ENCODE measurements at regions not wholly inside any gene's neighbourhood (a gene's known extent, or its start where the extent isn't known, plus 50 kb on each side); places are given as distances from the start of the nearest gene placed in this dataset.
"Not testable (repeated sequence)": the region's sequence is repeated elsewhere in the genome, so short reads cannot be mapped to it uniquely, and the experiment has no call there.

DNA sequence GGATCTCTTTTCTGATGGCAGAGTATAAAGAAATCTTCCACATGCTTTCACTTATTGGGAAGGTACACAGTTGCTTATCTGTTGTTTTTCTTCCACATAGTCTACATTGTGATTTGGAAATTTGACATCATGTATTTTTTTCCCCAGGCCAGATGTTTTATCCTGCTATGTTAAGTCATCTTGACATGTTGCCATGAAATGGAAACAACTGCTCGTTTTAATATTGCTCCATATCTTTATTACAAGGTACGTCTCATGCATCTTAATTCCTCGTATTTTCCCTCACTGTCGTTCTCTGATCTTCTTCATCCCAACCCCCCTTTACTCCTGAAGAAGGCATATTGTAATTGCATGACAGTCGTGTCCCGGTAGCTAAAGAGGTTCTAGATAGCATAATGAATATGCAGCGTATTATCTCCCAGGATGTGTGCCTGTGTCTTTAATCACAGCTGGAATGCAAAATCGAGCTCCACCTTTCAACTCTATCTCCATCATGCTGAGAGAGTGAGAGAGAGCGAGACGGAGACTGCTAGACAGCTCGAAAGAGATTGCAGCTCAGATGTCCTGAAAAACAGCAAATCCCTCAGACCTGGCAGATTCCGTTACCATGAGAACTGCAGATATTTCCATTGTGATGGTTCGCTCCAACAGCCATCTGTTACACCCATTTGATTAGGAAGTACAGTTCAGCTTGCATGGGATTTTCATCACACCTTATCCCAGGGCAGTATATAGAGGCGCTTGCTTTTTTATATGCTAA is 281.7 kb downstream of the TMEM38B start:
- DNase-seq (ENCODE audit: low read depth): no peak

DNA sequence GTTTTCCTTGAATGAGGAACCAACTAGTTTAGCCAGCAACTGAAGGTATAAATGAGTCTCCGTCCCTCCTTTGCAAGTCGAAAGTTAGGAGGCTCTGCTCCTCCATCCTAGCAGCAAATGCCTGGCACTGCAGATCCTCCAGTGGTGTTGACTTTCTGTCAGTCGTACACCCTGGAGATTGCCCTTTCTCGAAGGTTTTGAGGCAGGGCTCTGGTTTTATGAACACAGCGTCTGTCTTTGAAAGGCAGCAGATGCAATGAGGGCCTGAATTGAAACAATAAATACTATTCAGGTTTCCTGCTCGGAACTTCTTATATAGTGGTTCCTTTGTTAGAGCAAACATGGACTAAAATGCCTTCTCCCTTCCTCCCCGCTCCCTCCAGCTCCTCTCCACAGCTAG is 284.0 kb downstream of the TMEM38B start:
- DNase-seq (ENCODE audit: low read depth): no peak

DNA sequence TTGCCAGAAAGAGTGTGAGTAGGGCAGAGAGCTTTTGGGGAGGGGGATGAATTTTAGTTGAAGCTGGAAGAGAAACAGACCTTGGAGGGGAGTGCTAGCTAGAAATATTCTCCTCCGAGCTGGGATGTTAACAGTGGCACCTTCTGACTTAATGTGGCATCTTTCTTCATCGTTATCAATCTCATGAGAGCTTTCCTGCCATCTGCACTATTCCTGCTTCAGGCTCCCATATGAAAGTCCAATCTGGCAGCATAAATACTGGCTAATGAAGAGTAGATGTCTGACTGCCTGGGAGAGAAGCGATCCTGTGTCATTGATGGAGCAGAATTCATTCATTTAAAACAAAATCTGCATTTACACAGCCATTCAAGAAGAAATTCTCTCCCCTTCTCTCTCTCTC is 284.5 kb downstream of the TMEM38B start:
- DNase-seq (ENCODE audit: low read depth): no peak

DNA sequence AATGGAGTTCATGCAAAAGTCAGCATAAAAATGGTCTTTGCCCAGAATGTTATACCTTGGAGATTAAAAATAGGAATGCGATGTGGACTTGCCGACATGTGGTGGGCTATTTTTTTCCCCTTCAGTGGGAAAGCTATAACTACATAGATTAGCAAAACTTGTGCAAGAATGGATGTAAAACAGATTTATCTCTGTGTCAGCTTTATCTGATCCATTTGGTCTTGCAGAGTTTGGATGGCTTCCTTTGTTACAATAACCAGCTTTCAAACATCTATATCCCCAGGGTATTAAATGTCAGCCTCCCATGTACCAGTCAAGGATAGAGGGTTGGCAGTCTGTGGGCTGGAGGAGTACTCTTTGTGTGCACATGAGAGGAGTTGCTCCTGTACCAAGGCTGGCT is 284.9 kb downstream of the TMEM38B start:
- no peak for DNase-seq (ENCODE audit: low read depth)

DNA sequence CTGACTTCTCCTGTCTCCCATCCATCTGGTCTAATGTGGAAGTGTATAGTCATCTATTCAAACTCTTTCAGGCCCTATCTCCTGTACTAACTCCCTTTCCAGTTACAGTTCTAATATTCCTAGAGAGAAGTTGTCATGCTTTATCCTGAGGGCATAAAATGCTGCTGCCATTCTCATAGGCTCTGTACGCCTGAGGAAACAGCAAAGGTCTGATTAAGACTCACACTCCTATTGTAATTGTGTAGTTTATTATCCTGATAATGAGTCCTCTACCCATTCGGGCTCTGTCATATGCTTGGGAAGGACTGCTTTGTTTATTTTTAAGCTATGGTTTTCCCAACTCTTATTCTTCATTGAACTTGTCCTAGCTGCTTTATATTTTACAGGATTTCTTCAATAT is 290.4 kb downstream of the TMEM38B start:
- no peak for DNase-seq (ENCODE audit: low read depth)

DNA sequence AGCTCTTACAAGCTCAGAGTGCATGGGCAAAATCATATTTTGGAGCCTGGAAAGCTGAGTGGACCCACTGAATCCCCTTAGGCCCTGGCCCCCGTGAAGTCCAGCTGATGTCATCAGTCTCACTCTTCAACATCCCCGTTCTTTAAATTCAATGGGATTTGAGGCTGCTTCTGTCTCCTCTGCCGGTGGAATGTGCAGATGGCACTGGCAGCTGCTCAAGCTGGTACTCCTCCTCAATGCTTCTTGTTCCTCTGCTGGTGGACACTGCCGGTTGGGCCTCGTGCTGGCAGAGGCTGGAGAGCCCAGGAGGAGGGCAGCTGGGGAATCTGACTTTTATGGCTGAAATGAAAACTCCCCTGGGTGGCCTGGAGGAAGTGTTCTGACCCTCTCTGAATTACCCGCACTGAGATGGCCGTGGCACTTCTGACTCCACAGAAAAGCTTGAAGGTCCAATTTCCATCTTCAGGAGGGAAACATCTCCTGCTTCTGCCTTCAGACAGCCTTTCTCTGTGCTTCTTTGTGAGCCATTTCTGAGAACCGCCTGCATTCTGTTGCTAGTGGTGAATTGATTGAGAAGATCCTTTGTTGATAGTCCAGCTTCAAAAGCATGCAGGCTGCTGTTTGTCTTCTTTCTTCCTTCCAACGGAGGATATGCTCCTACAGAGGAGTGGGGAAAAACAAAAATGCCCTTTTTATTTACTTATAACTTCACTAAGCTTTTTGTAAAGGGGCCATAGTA is 298.9 kb downstream of the TMEM38B start:
- no peak for DNase-seq (ENCODE audit: low read depth)

DNA sequence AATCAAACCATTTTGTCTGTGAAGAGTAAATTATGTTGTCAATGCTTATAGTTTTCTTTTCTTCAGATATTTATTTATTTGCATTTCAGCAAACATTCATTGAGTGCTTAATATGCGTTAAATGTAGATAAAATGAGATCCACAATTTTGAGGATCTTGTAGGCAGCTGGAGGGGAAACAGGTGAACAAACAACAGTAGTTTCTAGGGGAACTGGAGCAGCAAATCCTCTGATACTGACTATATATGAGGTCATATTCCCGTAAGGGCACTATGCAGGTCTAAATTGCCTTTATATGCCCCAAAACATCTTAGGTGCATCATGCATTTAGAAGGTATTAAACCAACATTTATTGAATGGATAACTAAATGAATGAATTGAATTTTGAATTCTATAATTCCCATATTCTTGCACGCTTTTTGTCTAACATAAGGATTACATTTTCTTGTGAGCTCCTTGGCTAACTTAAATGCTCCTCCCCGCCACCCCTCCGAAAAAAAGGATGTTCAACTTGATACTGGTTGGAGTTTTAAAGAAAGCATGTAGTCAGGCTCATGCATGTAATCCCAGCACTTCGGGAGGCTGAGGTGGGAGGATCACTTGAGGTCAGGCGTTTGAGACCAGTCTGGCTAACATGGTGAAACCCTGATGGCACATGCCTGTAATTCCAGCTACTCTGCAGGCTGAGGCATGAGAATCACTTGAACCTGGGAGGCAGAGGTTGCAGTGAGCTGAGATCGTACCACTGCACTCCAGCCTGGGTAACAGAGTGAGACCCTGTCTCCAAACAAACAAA is 299.8 kb downstream of the TMEM38B start:
- DNase-seq (ENCODE audit: low read depth): no peak

DNA sequence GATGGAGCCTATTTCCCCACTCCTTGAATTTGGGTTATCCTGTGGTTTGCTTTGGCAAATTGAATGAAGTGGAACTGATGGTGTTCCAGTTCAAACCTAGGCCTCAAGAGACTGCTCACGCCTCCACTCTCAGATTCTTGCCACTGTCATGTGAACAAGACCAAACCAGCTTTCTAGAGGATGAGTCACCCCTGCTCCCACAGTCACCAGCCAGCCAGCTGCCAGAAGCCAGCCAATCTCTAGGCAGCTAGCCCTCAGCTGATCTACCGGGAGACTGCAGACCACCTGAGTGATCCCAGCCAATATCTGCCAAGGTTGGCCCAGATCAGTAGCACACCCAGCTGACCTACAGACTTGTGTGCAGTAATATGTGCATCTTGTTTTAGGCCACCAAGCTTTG is 300.6 kb downstream of the TMEM38B start:
- no peak for DNase-seq (ENCODE audit: low read depth)

DNA sequence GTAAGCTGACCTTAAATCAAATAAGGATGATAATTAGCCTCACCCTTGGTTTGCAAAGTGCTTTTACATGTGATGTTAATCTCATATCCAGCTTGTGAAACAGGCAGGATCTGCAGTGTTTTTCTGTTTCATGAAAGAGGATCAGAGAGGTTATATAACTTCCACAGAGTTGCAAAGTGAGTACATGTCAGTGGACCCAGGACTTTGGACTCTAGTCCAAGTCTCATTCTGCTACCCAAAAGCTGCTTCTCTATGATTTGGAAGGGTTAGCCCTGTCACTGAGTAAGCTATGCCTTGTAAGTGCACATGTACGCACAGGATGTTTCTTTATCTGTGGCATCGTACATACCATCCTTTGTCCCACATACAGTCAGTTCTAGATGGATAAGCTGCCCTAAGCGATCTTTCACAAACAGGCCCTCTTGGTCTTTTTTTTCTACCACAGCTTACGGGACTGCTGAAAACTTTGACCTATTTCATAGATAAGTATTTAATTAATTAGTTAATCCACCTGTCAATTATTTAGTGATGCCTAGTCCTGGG is 322.9 kb downstream of the TMEM38B start:
- no peak for DNase-seq (ENCODE audit: low read depth)

DNA sequence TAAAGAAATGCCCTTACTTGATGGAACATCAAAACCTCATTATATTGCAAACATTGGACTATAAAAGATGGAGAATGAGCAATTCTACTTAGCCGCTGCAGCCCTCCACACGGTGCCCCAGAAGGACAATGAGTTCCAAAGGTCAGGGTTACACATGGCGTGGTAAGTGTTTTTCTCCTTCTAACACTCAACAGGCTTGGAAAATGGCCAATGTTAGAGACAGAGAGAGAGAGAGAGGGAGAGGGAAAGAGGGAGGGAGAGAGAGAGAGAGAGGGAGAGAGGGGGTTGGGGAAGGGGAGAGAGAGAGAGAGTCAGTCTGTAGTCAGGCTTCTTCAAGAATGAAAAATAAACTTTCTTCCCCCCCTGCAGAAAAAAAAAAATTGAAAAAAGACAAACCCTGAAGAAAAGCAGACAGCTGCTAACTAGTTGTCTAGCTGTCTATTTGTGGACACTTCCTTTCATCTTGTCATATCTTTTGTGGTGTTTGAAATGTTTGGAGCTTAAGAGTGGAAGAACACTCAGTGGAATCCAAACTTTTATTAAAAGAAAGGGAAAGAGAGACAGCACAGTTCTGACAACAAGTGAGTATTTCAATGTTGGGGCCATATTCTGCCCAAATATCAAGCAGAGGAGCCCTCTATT is 324.8 kb downstream of the TMEM38B start:
- DNase-seq (ENCODE audit: low read depth): no peak

DNA sequence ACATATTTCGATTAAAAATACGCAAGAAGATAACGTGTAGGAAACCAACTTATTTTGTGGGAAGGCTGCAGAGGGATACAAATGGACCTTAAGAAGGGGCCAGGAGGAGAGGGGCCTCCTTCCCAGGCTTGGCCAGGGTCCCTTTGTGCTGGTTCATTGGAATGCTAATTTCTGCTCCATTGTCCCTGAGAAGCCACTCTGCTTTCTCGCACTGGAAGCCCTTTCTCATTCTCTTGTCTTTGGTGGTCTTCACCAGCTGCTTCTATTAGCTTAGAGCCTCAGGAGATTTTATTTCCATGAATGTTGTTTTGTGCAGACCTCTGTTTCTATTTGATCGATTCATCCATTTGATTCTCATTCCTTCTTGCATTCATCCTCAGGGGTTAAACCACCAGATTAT is 325.4 kb downstream of the TMEM38B start:
- DNase-seq (ENCODE audit: low read depth): no peak

DNA sequence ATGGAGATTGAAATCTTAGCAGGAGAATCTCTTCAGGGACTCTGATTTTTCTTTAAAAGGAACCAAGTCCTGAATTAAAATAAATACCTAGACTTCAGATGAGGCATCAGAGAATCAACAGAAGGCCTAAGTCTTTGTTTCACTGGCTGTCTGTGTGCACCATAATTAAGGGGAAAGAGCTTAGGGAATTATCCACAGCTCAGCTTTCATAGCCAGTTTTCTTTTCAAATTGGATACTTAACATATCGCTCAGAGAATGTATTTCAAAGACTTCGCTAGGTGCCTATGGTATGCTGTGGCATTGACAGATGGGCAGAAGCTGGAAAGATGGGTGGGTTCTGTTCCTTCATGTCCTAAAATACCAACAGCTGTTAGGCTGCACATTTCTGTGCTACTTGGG is 325.8 kb downstream of the TMEM38B start:
- DNase-seq (ENCODE audit: low read depth): no peak

DNA sequence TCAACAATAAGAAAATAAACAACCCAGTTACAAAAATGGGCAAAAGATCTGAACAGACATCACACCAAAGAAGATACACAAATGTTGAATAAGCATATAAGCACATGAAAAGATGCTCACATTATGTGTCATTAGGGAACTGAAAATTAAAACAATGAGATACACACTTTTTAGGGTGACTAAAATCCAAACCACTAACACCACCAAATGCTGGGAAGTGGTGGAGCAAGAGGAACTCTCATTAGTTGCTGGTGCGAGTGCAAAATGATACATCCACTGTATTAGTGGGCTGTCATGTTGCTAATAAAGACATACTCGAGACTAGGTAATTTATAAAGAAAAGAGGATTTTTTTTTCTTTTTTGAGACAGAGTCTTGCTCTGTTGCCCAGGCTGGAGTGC is 329.1 kb downstream of the TMEM38B start:
- no peak for DNase-seq (ENCODE audit: low read depth)

DNA sequence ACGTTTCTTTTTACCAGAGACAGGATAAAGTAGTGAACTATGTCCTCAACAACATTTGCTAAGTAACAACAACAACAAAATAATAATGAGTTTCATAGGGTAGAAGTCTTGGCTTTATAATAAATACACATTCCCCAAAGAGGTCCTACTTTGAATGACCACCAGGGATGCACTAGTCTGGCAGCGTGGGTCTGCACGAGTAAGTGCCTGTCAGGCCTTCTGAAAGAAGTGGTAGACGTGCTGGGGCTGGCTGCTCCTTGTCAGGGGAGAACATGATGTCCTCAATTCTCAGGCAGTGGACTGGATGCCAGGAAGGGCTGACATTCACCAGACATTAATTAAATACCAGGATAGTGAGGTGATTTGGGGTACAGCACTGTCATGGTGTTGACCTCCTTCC is 331.1 kb downstream of the TMEM38B start:
- no peak for DNase-seq (ENCODE audit: low read depth)

DNA sequence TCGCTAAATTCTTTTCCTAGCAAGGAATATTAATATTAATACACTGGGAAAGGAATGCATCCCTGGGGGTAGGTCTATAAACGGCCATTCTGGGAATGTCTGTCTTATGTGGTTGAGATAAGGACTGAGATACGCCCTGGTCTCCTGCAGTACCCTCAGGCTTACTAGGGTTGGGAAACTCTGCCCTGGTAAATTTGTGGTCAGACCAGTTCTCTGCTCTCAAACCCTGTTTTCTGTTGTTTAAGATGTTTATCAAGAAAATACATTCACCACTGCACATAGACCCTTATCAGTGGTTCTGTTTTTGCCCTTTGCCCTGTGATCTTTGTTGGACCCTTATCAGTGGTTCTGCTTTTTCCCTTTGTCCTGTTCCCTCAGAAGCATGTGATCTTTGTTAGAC is 335.8 kb downstream of the TMEM38B start:
- peak; percentile 15 for DNase-seq (ENCODE audit: low read depth)

DNA sequence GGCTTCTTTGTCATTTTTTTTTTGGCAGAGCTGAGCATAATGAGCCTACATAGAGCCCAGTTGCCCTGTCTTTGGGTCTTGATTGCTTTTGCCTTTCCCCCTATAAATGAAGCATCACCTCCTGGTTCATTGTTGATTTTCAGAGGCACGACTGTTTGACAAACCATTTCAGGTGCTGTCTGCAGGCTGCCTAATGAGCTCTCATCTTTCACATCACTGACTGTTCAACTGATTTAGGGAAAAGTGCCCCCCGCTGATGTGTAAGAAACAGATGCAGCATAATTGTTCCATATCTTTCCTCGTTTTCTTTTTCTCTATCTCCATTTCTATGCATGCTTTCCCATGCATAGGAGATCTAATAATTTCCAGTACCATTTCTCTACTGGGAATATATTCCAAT is 338.6 kb downstream of the TMEM38B start:
- no peak for DNase-seq (ENCODE audit: low read depth)

DNA sequence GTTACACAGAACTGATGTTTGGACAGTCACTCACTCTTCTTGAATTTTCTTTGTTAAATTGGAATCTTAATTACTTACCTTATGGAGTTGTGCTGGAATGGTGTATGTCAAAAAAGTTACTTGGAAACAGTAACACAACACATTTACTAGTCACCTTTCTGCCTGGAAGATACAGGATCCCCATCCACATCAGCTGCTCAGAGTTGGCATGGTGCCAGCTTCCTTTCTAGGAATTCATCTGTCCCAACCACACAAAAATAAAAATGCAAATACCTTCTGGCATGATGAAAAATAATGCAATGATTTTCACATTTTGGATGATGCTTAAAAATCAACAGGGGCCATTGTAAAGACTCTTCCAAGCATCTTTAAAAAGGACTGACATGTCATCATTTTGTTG is 341.5 kb downstream of the TMEM38B start:
- DNase-seq (ENCODE audit: low read depth): no peak

DNA sequence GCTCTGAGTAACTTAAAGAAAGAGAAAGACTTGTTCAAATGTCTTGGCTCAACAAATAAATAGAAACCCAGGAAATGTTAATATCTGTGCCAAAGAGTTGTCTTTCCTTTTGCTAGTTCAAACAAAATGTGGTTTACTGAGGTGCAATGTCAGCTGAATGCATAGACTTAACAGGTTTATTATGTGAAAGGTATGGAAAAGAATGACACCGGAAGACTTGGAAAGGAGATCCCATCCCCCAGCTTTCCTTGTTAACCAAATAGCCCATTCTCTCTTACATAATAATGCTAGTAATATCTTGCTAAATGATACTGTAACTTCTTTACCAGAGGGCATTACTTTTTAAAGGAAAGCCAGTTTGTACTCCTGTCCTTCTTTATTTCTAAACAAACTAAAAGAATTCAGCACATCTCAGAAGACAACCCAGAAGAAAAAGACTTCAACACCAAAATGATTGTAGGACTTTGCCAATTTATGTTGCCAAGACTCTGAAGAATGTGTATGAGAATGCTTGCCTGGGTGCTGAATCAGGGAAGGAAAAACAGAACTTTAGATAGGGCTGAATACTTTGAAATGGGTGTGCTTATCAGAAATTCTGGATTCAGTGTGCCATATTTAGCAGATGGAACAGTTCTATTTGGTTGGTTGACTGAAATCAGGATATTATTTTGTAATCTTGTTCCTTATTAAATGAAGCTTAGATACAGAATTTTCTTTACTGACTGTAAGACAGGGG is 344.1 kb downstream of the TMEM38B start:
- DNase-seq (ENCODE audit: low read depth): no peak

DNA sequence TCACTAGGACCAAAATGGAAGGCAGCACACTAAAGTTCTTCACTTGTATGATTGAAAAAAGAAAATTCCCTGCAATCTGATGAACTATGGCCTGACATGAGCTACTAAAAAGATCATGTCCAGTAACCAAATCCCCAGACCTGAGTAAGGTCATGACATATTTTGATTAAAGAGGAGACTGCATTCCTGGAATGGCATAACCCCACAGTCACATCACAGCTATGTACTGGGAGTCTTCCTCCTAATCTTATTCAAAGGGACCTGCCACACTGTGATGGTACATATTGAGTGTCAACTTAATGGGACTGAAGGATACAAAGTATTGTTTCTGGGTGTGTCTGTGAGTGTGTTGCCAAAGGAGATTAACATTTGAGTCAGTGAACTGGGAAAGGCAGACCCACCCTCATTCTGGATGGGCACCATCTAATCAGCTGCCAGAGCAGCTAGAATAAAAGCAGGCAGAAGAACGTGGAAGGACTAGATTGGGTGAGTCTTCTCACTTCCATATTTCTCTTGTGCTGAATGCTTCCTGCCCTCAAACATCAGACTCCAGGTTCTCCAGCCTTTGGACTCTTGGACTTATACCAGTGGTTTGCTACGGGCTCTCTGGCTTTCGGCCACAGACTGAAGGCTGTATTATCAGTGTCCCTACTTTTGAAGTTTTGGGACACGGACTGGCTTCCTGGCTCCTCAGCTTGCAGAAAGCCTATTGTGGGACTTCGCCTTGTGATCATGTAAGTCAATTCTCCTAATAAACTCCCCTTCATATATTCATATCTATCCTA is 345.0 kb downstream of the TMEM38B start:
- DNase-seq (ENCODE audit: low read depth): no peak

DNA sequence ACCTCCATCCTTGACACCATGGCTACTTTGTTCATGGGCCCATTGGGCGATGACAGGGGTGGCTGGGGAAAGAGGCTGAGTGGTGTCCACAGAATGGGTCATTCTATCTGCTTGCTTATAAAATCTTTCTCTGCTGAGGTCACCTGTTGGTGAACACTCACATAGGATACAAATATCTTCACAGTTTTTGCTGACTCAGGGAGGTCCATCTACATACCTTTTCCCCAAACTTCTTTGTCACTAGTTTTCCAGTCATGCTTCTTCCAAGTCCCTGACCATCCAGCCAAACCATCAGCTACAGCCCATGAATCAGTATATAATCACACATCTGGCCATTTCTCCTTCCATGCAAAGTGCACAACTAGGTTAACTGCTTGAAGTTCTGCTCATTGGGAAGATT is 347.6 kb downstream of the TMEM38B start:
- DNase-seq (ENCODE audit: low read depth): not testable (repeated sequence)

DNA sequence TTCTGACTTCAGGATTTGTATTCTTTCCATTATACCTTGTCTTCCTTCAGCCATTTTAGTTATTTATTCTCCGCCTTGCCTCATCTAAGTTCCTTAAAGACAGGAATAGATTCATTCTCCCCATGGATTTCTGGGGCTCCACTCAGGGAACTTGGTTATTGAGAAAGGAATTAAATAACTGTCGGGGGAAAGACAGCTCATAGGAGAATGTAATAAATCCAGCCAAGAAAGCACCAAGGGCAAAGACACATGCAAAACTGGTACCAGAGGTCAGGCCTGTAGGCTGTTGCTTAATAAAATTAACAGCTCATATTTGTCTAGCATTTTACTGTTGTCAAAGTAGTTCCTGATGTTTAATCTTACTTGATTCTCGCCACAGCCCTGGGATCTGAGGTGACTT is 357.2 kb downstream of the TMEM38B start:
- DNase-seq (ENCODE audit: low read depth): no peak
